ENCODE measurements at regions not wholly inside any gene's neighbourhood (a gene's known extent, or its start where the extent isn't known, plus 50 kb on each side); places are given as distances from the start of the nearest gene placed in this dataset.
"Not testable (repeated sequence)": the region's sequence is repeated elsewhere in the genome, so short reads cannot be mapped to it uniquely, and the experiment has no call there.

DNA sequence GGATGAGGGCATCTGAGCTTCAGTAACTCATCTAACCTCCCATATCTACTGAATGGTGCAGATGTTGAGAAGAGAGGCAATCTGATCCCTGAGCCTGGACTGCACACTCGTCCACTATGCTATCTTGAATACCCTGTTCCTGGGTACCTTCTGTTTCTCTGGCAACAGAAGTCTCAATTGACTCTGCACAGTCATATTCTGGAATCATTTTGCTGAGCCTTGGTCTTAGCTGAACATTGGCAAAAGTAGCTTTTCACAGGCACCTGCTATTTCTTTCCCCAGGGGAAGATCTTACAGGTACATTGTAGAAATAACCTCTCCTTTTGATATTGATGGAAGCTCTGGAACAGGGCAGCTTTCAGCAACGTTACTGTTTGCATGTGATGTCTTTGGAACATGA, 161.5 kb upstream of the GPR101 start:
- no peak for DNase-seq

DNA sequence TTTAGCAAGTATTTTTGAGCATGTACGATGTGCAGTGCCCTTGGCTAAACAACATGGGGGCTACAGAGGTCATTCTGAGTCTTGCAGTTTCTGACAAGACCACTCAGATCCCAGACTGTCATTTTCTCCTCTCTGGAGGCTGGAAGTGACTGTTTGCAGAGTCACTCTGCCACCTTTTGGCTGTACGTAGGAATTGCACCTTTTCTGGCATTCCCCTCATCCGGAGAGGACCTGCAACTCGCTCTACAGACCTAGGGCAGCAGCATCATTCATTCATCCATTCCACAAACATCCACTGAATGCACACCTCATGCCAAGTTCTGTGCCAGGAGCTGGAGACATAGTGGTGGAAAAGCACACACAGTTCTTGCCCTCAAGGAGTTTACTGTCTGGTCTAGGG, 160.4 kb upstream of the GPR101 start:
- peak; percentile 10 for DNase-seq

DNA sequence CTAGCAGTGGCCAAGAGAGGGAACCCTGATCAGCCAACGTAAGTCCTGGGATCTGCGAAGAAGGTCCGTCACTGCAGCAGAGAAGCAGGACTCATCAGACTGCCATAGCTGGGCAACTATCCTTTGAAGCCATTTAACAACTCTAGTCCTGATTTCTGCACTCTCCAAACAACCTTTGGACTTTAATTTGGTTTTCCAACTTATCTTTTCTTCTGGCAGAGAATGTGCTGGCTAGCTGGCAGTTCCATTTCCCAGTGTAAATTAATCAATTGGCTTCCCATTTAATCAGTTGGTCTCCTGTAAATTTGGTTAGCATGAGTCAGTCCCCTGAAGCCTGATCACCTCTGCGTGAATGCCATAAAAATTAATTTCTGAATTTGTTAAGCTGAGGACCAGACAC, 153.7 kb upstream of the GPR101 start:
- no peak for DNase-seq

DNA sequence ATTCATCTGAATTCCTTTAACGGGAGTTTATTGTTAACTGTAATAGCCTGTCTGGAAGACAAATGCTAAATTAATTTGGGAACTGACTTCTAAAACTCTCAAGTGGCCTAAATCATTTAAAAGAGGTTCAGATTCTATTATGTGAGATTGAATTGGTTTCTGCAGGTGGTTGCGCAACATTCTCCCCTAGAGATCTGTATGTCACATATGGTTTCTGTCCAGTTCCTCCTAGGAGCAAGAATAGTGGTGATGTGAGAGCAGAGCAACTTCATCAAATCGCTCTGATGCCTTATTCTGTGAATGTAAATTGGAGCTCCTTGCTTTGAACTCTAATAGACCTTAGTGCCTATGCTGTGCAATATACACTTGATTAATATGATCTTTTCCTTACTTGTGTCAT, 144.6 kb upstream of the GPR101 start:
- no peak for DNase-seq

DNA sequence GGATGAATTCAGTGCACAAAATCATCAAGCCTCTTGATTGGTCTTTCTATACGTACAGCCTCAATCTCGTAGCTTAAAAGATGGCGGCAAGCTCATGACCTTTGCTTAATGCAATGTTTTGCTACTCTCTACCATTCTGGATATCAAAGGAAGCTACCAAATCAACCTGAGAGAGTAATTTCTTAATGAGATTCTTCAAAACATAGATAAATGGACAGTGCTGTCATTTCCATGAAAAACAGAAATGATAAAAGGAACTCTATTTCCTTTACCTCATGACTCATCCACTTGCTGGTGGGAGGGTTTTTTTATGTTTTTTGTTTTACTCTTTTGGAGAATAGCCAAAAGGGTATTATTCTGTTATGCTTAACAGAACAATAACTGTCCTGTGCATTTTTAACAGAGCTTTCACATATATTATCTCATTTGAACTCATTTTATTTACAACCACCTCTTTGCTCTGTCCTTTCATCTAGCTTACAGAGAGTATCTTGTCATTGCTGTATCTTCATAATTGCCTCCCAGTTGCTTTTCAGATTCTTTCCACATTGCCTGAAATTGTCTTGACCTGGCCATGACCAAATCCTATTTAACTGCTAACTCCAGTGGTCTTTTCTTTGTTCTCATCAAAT, 138.6 kb upstream of the GPR101 start:
- DNase-seq: no peak

DNA sequence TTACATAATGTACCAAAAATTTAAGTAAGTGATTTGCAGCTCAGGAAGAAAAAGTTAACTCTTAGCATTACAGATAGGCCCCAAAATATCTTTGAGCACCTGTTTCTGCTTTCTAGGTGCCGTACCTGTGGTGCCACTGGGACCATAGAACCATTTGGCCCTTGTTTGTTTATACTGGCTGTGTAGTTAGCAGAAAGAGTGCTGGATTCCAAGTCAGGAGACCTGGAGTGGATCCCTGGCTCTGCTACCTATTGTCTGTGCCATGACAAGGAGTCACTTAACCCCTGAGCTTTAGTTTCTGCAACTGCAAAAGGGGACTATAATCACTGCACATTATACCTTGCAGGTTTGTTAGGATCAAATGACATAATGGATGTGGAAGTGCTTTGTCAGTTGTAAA, 137.8 kb upstream of the GPR101 start:
- no peak for DNase-seq

DNA sequence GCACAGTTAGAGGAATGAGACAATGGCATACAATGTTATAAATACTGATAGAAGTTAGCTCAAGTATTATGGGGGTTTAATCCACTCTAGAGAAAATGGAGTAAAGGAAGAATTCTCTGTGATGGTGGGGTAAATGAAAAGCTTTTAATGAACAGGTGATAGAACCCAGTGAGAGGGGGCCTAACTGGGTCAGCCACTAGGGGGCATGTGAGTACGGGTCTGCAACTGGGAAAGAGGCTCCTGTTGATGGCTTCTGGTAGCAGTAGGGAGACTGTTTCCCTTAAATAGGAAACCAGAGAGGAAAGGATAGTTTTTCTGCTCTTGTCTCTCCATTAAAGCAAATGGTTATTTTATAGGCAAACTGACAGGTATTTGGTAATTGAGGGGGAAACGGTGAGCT, 132.8 kb upstream of the GPR101 start:
- no peak for DNase-seq

DNA sequence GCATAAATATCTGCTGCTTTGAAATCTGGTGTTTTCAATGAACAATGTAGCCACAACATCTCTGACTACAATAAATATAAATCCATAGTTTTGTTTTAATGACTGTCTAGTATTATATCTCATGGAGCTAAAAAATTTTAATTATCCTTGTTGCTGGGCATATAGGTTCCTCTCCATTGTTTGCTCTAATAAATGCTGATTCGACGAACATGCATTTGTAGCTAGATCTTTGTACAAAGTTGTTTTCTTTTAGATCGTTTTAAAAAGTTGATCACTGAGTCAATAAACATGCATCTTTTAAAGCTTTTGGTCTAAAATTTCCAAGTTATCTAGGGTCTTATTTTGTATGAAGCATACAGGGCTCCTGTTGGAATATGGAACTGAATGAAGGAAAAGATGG, 130.5 kb upstream of the GPR101 start:
- DNase-seq: no peak

DNA sequence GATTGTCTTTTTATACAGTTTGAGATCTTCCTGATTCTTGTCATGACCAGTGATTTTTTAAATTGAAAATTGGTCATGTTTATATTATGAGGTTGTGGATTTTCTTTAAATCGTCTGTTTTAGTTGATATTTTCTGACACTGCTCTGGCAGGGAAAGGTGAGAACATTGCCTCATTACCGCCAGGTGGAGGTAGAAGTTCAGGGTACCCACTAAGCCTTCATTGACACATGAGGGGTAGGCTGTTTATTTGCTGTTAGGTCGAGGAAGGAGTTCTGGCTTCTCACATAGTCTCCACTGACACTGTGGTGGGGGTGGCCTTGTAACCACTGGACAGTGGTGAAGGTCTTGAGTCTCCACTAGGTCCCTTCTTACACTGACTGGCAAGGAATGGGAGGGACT, 117.6 kb upstream of the GPR101 start:
- no peak for DNase-seq

DNA sequence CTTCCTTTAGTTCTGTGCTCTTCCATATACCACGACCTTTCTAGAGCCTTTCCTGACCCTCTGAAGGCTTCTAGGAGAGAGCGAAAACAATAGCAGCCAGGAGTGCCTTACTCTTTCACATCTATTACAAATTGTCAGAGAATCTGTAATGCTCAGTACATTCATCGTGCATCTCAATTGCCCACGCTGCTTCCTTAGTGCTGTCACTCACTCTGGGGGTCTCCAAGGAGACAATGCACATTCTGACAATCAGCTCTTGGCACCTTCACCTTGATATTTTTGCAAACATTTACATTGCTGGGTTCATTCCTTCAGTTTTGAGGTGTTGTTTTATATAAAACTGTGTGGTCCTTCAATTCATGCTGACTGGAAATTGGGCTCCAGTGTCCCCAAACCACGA, 110.1 kb upstream of the GPR101 start:
- DNase-seq: no peak

DNA sequence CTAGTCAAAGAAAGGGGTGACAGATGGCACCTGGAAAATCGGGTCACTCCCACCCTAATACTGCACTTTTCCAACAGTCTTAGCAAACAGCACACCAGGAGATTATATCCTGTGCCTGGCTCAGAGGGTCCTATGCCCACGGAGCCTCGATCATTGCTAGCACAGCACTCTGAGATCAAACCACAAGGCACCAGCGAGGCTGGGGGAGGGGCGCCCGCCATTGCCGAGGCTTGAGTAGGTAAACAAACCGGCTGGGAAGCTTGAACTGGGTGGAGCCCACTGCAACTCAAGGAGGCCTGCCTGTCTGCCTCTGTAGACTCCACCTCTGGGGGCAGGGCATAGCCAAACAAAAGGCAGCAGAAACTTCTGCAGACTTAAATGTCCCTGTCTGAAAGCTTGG, 88.9 kb upstream of the GPR101 start:
- DNase-seq: not testable (repeated sequence)

DNA sequence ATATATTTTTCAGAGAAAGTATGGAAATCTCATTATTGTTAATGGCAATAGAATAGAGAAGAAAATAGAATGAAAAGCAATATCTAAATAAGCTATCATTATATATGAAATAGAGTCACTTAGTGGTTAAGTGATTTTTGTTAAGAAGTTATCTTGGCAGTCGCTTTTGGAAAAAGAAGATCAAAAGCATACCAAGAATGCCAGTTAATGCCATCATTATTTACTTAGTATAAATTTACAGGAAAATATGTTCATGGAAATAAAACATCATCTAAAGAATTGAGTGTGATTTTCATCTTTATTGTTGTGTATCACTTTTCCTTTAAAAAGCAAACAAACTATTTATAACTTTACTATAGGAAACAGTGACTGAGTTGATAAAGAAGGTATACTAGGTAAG, 85.3 kb upstream of the GPR101 start:
- no peak for DNase-seq

DNA sequence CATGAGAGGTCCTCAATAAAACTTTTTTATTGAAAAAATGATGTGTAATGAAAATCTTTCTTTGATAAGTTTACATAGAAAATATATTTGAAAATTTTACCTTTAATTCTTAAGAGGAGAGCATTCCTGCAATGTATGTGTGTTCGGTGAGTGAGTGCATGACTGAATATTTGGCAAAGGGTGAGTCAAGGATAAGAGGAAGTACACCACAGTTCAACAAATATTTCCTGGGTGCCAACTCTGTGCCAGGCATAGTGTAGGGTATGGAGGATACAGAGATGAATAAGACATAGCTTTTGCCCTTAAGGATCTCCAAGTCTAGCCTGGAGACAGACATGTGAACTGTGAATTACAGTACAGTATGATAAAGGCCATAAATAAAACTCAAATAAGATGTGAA, 84.7 kb upstream of the GPR101 start:
- DNase-seq: no peak

DNA sequence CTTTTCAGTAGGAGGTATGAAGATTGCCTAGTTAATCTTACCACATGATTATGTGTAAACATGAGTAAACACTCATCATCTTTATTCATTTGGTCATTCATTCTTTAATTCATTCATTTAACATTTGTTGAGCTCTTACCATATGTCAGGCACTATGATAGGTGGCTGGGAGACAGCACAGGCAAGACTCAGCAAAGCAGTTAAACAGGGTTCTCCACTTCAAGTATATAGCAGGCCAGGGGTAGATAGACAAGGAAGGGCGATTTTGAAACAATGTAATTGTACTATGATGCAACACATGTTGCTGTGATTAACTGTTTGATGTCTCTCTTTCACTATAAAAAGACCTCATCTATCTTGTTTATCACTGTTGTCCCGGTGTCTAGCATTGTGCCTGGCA, 84.3 kb upstream of the GPR101 start:
- no peak for DNase-seq

DNA sequence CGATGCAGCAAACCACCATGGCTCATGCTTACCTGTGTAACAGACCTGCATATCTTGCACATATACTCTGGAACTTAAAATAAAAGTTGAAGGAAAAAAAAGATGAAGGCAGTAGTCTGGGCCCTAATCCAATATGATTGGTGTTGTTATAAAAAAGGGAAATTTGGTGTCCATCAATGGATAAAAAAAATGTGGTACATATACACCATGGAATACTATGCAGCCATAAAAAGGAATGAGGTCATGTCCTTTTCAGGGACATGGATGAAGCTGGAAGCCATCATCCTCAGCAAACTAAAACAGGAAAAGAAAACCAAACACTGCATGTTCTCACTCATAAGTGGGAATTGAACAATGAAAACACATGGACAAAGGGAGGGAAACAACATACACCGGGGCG, 74.1 kb upstream of the GPR101 start:
- DNase-seq: not testable (repeated sequence)

DNA sequence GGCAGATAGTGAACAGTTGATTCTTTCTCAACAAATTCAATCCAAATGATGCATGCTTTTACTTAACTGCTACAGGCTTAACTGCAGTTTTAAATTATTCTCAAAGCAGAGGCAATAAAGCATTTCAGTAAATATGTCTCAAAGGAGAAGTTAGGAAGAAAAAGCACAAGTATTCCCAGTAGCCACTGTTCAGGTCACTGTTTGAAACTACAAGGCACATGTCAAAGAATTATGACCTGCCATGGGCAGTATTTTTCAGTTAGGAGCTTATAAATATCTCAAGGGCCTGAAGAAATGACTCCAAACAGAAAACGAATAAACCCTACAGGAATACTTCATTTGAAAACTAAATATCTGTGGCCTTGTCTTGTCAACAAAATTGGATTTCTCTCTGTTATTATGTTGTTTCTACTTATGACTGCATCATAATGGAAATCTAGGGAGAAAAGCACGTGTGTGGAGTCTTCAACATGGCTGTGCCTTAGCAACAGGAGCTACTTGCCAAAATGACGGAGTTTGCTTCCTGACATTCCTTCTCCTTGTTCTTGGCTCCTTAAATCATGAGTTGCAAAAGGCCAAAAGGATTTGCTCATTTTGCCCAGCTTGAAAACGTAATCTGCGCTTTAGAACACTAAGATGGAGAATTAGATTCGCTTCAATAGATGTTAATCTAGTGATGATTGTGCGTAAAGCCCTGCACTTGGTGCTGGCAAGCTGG, 67.6 kb upstream of the GPR101 start:
- DNase-seq: no peak

Data from EL (cell line).